Activated CD8-positive, alpha-beta memory T cell treated with anti-CD3 and anti-CD28 coated beads, Interleukin-2, amount 10 ng/mL, durations not matched to agents 7 days and 5 days (primary cell): ENCODE measurements at regions not wholly inside any gene's neighbourhood (a gene's known extent, or its start where the extent isn't known, plus 50 kb on each side); places are given as distances from the start of the nearest gene placed in this dataset.

Experiments
- ATAC-seq: fragments of 150-1000 bp; cut with Tn5 transposase; one replicate; pipeline ENCODE4 v1.10.0; 2021; ENCODE audit warnings: moderate library complexity
- CTCF ChIA-PET: fragments of 350-600 bp; sonication (Branson Sonifier 250); formaldehyde crosslinking; loops from one replicate; lab custom pipeline; 2021; ENCODE audit warnings: antibody characterized with exemption; lab: Charles Lee
- DNase-seq: peaks from one replicate; pipeline ENCODE4 v3.0.0-alpha.2; 2020
- H3K27ac Mint-ChIP-seq: one replicate; pipeline ENCODE4 v1.8.0; 2021; ENCODE audit warnings: mild to moderate bottlenecking, mixed read lengths
- H3K27me3 Mint-ChIP-seq: one replicate; pipeline ENCODE4 v1.8.0; 2021; ENCODE audit warnings: mixed read lengths
- H3K36me3 Mint-ChIP-seq: one replicate; pipeline ENCODE4 v1.8.0; 2021; ENCODE audit warnings: mild to moderate bottlenecking, mixed read lengths
- H3K4me1 Mint-ChIP-seq: one replicate; pipeline ENCODE4 v1.8.0; 2021; ENCODE audit warnings: mixed read lengths
- H3K4me3 Mint-ChIP-seq: one replicate; pipeline ENCODE4 v1.8.0; 2021; ENCODE audit warnings: mild to moderate bottlenecking, moderate library complexity, mixed read lengths
- H3K9me3 Mint-ChIP-seq: one replicate; pipeline ENCODE4 v1.8.0; 2022; ENCODE audit warnings: low read depth, mixed read lengths

DNA sequence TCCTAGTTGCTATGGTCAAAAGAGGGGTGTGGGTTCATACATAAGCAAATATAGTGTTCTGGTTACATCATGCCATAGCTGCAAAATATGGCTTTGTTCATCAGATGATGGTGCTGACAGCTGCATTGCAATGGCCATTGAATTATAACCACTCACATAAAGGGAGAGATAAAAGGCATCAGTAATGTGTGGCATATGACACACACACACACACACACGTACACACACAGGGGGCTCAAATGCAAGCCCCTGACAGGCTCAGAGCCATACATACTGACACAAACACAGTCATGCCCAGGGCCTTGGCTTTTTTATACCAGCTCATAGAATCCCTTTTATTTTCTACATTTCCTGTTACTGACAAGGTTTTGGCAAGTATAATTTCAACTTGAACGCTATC is 698.9 kb downstream of the BCL11B start:
- Mint-ChIP-seq H3K4me1 (no peaks in the 10 kb centered on the region), H3K9me3 (no peaks in the 10 kb centered on the region), H3K27ac (no peak overlapping the region), H3K27me3 (no peaks in the 10 kb centered on the region), H3K36me3 (no peaks in the 10 kb centered on the region), H3K4me3 (no peak overlapping the region)
- ATAC-seq, result no peak
- CTCF ChIA-PET, result no interaction called here
- DNase-seq, result no peak

DNA sequence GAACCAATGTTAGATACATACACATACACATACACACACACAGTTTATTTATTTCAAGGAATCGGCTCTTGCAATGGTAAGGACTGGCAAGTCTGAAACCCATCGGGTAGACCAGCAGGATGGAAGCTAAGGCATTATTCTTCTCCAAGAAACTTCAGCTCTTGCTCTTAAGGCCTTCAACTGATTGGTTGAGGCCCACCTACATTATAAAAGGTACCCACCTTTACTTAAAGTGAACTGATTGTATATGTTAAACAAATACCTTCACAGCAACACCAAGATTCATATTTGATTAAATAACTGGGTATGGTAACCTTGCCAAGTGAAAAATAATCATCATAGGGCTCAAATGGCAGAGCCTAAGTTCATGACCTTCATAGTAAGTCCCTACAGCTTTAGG is 695.5 kb downstream of the BCL11B start:
- Mint-ChIP-seq H3K4me3 (no peak overlapping the region), H3K36me3 (no peaks in the 10 kb centered on the region), H3K4me1 (no peaks in the 10 kb centered on the region), H3K27me3 (no peaks in the 10 kb centered on the region), H3K9me3 (no peaks in the 10 kb centered on the region), H3K27ac (no peak overlapping the region)
- CTCF ChIA-PET, result no interaction called here
- DNase-seq, result no peak
- ATAC-seq, result no peak

DNA sequence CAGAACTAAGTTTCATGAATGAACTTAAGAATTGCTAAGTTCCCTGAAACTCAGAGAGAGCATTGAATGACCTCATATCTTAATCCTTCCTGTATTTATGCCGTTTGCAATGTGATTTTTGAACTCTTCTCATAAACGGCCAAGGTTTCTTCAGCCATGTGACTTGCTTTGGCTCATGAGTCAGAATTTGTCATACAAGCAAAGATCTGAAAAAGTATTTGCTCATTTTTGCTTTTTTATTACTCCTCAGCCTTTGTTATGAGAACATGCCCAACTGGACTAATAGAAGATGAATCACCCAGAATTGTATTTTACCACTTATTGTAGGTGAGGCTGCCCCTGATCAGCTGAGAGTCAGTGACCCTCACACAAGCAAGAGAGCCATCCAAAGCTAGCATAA is 693.8 kb downstream of the BCL11B start:
- ATAC-seq, result no peak
- no peaks in the 10 kb centered on the region for H3K4me1 Mint-ChIP-seq
- H3K4me3 Mint-ChIP-seq, result no peak overlapping the region
- H3K36me3 Mint-ChIP-seq, result no peaks in the 10 kb centered on the region
- peaks cover 5% of the 10 kb centered on the region for H3K27me3 Mint-ChIP-seq
- DNase-seq, result no peak
- H3K27ac Mint-ChIP-seq, result no peak overlapping the region
- CTCF ChIA-PET, result no interaction called here
- H3K9me3 Mint-ChIP-seq, result no peaks in the 10 kb centered on the region

DNA sequence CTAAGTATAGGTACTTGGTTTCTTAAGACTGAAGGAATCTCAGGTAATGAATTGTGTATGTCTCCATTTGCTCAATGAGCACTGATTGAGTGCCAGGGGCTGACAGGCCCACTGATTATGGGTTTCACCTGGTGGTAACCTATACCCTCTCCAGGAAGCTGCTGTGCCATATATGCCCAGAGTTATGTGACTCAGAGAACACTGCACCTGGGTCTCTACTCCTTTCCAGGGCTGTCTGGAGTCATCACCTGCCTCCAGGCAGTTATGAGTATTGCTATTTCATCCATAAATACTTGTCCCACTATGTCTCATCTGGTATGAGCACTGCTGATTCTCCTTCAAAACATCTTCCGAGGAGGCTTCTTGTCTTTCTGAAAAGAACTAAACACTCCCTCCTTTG is 692.9 kb downstream of the BCL11B start:
- no peaks in the 10 kb centered on the region for H3K36me3 Mint-ChIP-seq
- CTCF ChIA-PET, result no interaction called here
- H3K27me3 Mint-ChIP-seq, result peaks cover 5% of the 10 kb centered on the region
- ATAC-seq (no peak), DNase-seq (no peak)
- H3K4me3 Mint-ChIP-seq, result no peak overlapping the region
- no peaks in the 10 kb centered on the region for H3K4me1 Mint-ChIP-seq
- no peak overlapping the region for H3K27ac Mint-ChIP-seq
- H3K9me3 Mint-ChIP-seq, result no peaks in the 10 kb centered on the region

DNA sequence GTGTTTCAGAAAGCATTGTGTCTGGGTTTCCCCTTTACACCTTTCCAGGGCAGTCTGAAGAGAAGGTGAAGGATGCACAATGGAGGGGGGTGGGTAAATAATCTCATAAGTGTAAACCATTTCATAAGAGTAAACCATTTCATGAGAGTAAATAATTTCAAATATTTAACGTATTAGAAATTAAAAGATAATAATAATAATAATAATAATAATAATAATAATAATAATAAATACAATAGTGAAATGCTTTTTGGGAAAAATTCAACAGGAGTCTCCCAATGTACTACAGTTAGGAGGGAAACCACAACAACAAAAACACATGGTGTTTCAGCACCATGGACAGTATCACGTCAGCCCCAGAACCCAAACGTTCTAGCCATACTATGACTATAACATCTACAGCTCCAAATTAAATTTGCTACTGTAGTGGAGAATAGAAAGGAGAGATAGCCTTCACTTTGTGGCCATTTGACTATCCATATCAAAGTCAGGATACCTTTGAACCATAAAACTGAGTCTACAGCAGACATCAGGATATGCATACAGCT is 691.8 kb downstream of the BCL11B start:
- H3K9me3 Mint-ChIP-seq, result no peaks in the 10 kb centered on the region
- CTCF ChIA-PET, result no interaction called here
- ATAC-seq, result no peak
- no peaks in the 10 kb centered on the region for H3K4me1 Mint-ChIP-seq
- peak; percentile 47 for DNase-seq
- no peak overlapping the region for H3K4me3 Mint-ChIP-seq
- H3K36me3 Mint-ChIP-seq, result no peaks in the 10 kb centered on the region
- peaks cover 5% of the 10 kb centered on the region for H3K27me3 Mint-ChIP-seq
- H3K27ac Mint-ChIP-seq, result no peak overlapping the region

DNA sequence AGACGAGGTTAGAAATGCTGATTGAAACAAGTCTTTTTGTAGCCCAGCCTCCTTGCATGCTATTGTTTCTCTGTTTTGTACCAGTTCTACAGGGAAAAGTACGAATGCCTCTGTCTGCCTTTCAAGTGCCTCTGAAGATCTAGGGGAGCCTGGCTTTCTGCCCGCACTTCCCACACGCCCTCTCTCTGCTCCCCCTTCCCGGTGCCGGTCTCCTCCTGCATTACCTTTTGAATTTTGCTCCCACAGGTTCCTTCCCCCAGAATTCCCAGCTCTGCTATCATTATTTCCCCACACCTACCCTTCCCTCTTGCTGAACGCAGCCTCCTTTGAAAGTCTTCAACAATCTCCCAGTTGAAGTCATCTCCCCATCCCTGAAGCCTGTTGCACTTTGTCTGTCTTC is 689.7 kb downstream of the BCL11B start:
- H3K36me3 Mint-ChIP-seq, result no peaks in the 10 kb centered on the region

DNA sequence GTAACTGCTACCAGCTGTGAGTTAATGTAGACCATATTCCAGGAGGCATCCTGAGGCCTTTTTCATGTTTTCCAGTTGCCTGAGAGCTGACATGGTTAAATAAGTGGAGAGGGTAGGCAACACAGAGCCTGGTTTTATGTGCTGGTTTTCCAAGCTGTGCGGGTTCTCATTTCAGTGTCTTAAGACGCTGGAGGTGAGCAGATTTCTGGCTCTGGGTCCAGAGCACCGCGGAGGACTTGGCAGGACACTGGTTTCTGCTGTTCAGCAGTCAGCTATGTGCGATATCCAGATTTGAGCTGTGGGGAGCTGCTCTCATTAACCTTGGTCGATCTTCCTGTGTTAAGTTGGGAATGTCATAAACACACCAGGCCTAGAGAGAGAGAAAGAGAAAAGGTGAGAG is 680.8 kb downstream of the BCL11B start:
- Mint-ChIP-seq H3K36me3 (no peaks in the 10 kb centered on the region), H3K27ac (no peak overlapping the region), H3K9me3 (peaks cover 3% of the 10 kb centered on the region), H3K4me1 (no peaks in the 10 kb centered on the region), H3K4me3 (no peak overlapping the region), H3K27me3 (no peaks in the 10 kb centered on the region)
- no peak for ATAC-seq
- DNase-seq, result no peak
- CTCF ChIA-PET, result no interaction called here

More for the DNA sequence above, 689.7 kb downstream of the BCL11B start:
- no peak overlapping the region for H3K27ac Mint-ChIP-seq
- DNase-seq, result no peak
- H3K9me3 Mint-ChIP-seq, result no peaks in the 10 kb centered on the region
- no peak overlapping the region for H3K4me3 Mint-ChIP-seq
- ATAC-seq, result no peak
- CTCF ChIA-PET, result no interaction called here
- H3K4me1 Mint-ChIP-seq, result no peaks in the 10 kb centered on the region
- peaks cover 5% of the 10 kb centered on the region for H3K27me3 Mint-ChIP-seq

DNA sequence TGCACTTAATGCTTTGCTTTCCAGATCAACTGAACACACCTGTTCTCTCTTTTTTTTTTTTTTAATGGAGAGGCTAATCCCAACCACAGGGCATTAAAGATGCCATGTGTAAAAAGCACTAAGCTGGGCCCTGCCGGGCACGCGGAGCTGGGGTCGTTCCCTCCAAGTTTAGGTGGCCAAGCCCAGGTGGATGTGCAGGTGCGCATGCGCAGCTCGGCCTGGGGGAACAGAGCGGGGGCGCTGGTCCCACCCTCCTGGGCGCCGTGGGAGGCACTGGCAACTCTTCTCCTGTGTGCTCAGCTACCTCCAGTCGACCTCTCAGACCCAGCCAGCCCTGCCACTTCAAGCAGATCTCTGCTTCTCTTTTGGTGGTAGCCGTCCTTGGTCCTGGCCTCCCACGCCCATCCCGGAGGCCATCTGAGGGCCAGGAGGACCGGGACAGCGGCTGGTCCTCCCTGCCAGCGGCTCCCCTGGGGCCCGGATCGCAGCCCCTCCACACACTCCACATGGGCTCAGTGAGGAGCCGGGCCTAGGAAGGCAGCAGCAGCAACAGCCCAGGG is 679.3 kb downstream of the BCL11B start:
- Mint-ChIP-seq H3K4me1 (no peaks in the 10 kb centered on the region), H3K4me3 (no peak overlapping the region), H3K27me3 (no peaks in the 10 kb centered on the region), H3K27ac (no peak overlapping the region), H3K9me3 (peaks cover 8% of the 10 kb centered on the region), H3K36me3 (peaks cover 3% of the 10 kb centered on the region)
- no peak for DNase-seq
- no peak for ATAC-seq
- CTCF ChIA-PET, result no interaction called here

DNA sequence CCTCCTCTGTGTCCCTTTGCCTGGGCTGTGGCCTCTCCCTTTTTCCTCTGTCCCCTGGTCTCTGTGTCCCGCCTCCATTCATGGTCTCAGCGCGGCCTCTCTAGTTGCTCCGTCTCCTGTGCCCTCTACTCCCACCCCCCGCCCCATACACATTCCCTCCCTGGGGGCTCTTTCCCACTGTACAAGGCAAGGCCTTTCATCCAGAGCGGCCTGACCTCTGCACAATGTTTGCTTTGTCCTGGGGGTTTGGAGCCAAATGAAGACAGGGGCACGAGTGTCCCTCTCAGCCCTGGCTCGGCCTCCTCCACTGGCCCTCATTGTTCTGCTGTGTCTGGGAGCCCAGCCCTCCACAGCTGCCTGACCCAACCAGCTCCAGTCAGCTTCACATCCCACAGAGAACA is 678.6 kb downstream of the BCL11B start:
- Mint-ChIP-seq H3K36me3 (peaks cover 3% of the 10 kb centered on the region), H3K27me3 (no peaks in the 10 kb centered on the region), H3K4me3 (no peak overlapping the region), H3K4me1 (no peaks in the 10 kb centered on the region), H3K27ac (no peak overlapping the region), H3K9me3 (peaks cover 8% of the 10 kb centered on the region)
- DNase-seq (no peak), ATAC-seq (no peak)
- CTCF ChIA-PET, result no interaction called here

DNA sequence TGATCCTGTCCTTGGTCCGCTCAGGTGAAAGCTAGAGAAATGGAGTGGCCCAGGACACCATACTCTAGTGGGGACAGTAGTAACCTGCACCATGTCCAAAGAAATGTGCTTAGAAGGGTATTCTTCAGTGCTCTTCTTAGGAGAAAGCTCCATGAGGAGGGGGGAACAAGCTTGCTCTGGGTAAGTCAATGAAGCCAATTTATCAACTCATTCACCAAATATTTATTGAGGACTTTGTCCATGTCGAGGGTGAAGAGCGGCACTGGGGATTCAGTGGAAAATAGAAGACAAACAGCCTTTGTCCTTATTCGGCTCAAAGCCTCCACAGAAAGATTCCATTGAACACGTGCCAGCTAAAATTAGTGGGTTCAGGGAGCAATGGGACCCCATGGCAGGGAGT is 677.8 kb downstream of the BCL11B start:
- Mint-ChIP-seq H3K4me3 (no peak overlapping the region), H3K36me3 (peaks cover 3% of the 10 kb centered on the region), H3K27ac (no peak overlapping the region), H3K4me1 (no peaks in the 10 kb centered on the region), H3K9me3 (peaks cover 8% of the 10 kb centered on the region), H3K27me3 (no peaks in the 10 kb centered on the region)
- CTCF ChIA-PET, result no interaction called here
- DNase-seq, result no peak
- ATAC-seq, result no peak

DNA sequence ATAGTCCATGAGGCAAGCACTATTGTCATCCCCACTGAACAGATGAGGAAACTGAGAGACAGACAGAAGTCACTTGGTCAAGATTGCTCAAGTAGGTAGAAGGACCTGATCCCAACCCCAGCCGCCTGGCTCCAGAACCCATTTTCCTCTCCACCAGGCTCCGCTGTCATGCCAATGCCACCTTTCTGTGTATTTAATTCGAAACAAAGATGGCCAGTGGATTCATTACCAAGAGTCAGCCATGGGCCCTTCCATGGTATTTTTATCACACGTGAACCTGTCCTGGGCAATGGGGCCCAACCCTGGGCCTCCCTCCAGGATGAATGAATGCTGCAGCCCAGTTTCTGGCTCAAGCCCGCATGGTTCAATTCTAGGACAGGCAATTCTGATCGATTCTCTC is 673.4 kb downstream of the BCL11B start:
- CTCF ChIA-PET, result no interaction called here
- no peak for ATAC-seq
- H3K4me3 Mint-ChIP-seq, result no peak overlapping the region

DNA sequence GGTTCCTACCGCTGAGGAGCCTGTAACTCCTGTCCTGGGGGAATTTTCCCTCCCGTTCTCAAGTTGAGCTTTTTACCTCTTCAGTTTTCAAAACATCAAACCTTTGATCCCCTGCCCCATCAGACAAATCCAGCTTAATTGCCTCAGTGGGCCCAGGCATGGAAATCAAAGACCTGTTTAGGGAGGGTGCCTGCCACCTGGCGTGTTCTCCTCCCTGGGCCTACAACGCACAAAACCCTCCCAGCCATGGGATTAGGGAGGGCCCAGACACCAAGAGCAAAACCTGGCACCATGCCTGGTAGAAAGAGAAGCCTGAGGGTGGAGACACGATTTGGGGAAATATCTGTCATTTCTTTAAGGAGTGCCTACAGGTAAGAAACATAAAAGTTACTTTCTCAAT is 672.9 kb downstream of the BCL11B start:
- Mint-ChIP-seq H3K4me1 (no peaks in the 10 kb centered on the region), H3K9me3 (peaks cover 8% of the 10 kb centered on the region), H3K4me3 (no peak overlapping the region), H3K36me3 (peaks cover 3% of the 10 kb centered on the region), H3K27ac (no peak overlapping the region), H3K27me3 (no peaks in the 10 kb centered on the region)
- DNase-seq (no peak), ATAC-seq (no peak)
- CTCF ChIA-PET, result no interaction called here

More for the DNA sequence above, 673.4 kb downstream of the BCL11B start:
- H3K9me3 Mint-ChIP-seq, result peaks cover 8% of the 10 kb centered on the region
- peaks cover 3% of the 10 kb centered on the region for H3K36me3 Mint-ChIP-seq
- H3K27ac Mint-ChIP-seq, result no peak overlapping the region
- no peak for DNase-seq
- no peaks in the 10 kb centered on the region for H3K27me3 Mint-ChIP-seq
- no peaks in the 10 kb centered on the region for H3K4me1 Mint-ChIP-seq

DNA sequence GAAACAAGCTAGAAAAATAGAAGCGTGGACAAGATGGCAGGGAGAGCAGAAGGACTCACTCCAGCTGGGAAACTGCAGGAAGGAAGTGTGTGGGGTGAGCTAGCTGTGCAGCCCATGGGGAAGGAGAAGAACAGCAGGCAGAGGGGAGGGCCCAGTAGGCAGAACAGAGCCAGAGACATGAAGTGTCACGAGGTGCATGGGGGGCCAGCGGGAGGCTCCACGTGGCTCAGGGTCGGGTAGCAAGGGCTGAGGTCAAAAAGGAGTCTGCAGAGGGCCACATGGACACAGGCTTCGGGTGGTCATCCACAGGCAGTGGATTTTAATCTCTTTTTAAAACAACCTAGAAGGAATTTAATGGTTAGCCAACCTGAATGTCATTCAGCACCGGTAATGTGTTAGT is 669.0 kb downstream of the BCL11B start:
- no peaks in the 10 kb centered on the region for H3K9me3 Mint-ChIP-seq
- CTCF ChIA-PET, result no interaction called here
- no peaks in the 10 kb centered on the region for H3K27me3 Mint-ChIP-seq
- no peak overlapping the region for H3K4me3 Mint-ChIP-seq
- DNase-seq, result no peak
- H3K36me3 Mint-ChIP-seq, result no peaks in the 10 kb centered on the region
- H3K27ac Mint-ChIP-seq, result no peak overlapping the region
- H3K4me1 Mint-ChIP-seq, result no peaks in the 10 kb centered on the region
- ATAC-seq, result no peak

DNA sequence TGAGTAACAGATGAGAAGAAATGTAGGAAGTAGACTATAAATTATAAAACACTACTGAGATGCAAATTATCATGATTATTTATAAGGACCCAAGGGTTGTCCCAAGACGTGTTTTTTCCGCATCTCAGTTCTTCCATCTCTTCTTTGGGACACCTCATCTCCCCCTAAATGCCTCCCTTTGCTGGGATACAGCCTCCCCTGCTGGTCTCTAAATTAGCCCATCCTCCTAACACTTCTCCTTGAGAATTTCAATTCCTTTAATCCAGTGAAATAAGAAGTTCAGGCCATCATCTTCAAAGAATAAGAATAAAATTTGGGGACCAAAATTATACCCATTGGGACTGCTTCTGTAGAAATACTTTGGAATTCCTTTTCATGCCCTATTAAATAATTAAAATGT is 667.0 kb downstream of the BCL11B start:
- H3K9me3 Mint-ChIP-seq, result no peaks in the 10 kb centered on the region
- H3K4me3 Mint-ChIP-seq, result no peak overlapping the region
- no peaks in the 10 kb centered on the region for H3K27me3 Mint-ChIP-seq
- ATAC-seq (no peak), DNase-seq (no peak)
- no peaks in the 10 kb centered on the region for H3K4me1 Mint-ChIP-seq
- H3K27ac Mint-ChIP-seq, result no peak overlapping the region
- no peaks in the 10 kb centered on the region for H3K36me3 Mint-ChIP-seq
- CTCF ChIA-PET, result no interaction called here
